Stimulated activated CD8-positive, alpha-beta memory T cell treated with anti-CD3 and anti-CD28 coated beads, Interleukin-7, amount 100 ng/mL, for 24 hours (primary cell): ENCODE measurements at regions not wholly inside any gene's neighbourhood (a gene's known extent, or its start where the extent isn't known, plus 50 kb on each side); places are given as distances from the start of the nearest gene placed in this dataset.
"Not testable (repeated sequence)": the region's sequence is repeated elsewhere in the genome, so short reads cannot be mapped to it uniquely, and the experiment has no call there.

ENCODE experiments used
- DNase-seq: peaks from one replicate; pipeline ENCODE4 v3.0.0-alpha.2; 2020; ENCODE audit warnings: low read depth

DNA sequence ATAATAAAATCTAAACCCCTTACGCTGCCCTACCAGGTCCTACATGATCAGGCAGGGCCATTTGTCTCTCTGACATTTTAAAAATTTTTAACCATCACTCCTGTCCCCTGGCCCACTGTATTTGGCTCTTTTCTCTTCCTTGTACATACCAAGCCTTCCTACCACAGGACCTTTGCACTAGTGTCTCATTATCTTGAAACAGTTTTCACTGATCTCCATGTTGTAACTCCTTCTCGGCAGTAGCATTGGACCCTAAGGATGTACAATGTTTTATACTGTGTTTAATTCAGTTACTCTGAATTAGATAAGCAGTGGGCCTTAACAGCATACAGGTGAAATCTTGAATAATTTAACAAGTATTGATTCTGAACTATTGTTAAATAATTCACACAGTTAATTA, 330.7 kb downstream of the UTRN start:
- DNase-seq, result no peak

GRCh38 chr6:144617191-144617590, 332.1 kb downstream of the UTRN start:
- no peak for DNase-seq

DNA sequence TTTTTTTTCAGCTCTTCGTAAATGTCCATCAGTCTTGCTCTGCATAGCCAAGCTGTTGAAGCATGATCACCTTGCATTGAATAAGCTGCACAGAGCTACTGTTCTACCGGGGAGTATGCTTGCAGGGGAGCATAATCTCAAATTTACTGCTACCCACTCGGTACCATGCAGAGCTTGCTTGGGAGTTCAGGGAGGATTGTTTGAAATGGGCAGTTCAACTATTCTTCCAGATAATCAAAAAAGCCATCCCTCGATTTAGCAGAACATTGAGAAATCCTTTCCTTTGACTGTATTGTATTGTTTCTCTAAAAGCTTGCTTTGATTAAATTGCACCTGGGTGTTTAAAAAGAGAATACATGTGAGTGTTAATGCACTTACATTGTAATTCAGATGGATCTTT, 332.6 kb downstream of the UTRN start:
- no peak for DNase-seq

DNA sequence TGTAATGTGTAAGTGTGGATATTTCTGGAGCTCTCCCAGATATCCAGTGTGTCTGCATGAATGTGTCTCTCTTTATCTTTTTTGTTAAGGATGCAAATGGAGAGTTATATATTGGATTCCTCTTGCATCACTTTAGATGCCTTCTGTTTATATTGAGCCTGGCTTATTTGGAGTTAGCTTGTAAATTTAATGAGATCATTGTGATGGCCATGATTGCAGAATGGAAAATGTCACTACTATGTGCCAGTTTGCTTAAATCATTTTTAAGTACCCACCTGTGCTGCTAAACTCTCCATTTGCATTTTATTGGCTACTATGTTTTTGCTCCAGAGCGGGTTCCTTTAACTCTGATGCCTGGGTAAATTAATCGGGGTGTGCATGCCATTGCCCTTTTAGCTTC, 334.8 kb downstream of the UTRN start:
- DNase-seq, result no peak

- DNase-seq, result no peak
Measured at GRCh38 chr6:144621332-144621731, 336.2 kb downstream of the UTRN start.

DNA sequence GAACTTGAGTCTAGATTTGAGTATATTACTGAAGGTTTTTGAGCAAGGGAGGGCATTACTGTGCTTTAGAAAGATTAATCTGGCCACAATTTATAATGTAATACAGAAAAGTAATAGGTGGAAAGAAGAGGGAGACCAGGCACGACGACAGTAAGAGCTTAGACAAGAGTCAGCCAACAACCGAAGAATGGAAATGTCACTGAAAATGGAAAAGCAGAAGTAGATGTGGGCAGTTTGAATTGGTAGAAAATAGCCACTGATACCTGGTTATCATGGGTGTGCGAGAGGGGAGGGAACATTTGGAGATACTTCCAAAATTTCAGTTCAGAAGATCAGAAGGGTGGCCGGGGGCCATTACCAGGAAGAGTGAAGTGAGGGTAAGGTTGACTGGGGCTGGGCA, 339.1 kb downstream of the UTRN start:
- DNase-seq, result no peak

DNA sequence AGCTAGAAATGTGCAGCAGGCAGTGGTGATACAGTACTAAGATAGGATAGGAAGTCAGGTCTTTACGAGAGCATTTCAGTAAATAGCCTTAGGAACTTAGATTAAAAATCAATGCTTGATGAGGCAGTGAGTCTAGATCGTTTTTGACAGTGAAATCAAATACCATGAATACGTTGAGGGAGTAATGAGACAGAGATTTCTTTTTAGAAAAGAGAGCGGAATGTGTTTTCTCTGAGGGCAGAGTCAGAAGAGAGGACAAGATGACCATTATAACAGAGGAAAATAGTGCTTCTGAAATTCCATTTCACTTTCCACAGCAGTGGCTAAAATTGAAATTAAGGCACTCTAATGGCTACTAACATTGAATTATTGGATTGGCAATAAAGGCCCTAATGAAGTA, 339.6 kb downstream of the UTRN start:
- DNase-seq, result no peak

GRCh38 chr6:144630857-144631256, 345.7 kb downstream of the UTRN start:
- no peak for DNase-seq

- no peak for DNase-seq
Measured at GRCh38 chr6:144632266-144632665, 347.1 kb downstream of the UTRN start.

DNA sequence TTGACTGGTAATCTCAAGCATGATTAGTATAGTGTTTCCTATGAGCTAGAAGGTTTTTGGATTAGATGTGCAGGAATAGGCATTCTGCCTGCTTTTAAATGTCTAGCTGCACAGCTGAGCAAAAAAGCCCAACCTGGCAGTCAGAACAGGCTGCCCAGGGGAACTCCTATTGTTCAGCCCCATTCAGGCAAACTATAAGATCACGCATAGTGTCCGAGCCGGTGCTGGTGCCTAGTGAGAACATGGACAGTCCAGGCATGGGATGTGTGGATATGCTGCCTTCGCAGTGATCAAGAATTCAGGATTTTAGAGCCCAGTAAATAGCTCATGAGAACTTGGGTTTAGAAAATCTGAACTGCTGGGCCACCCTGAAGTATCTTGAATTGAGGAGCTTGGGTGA, 348.8 kb downstream of the UTRN start:
- no peak for DNase-seq

DNA sequence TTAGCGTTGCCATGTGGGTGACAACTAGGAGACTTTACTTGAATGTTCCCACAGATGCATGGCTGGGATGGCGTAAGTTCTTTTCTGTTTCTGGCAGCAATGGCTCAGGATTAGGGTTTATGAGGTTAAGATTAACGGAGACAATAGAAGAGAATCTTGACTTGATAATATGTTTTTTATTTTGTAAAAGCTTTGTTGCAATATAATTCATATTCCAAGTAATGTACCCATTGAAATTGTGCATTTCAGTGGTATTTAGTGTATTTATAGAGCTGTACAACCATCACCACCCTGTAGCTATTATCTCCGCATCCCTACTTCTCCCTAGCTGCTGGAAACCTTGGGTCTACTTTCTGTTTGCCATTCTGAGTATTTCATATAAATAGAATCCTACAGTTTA, 349.2 kb downstream of the UTRN start:
- DNase-seq, result no peak

GRCh38 chr6:144635051-144635450, 349.9 kb downstream of the UTRN start:
- DNase-seq, result no peak

- DNase-seq, result not testable (repeated sequence)
Measured at GRCh38 chr6:144636025-144636424, 350.9 kb downstream of the UTRN start.

- no peak for DNase-seq
Measured at GRCh38 chr6:144637541-144637940, 352.4 kb downstream of the UTRN start.

DNA sequence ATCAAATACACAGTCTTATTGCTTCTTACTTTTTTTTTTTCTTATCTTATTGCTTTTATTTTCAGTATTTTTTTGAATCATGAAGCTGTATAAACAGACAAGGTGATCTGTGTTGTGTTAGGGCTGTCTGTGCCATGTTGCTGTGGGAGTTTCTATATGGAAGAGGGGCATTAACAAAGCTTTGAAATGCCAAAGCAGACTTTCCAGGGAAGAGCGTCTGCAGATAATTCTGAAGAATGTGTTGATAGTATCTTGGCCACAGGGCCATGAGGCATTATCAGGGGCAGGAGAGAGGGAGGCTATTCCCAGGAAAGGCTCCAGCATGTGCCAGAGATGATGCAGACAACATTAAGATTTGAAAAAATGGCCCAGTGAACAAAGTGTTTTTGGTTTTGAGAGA, 354.5 kb downstream of the UTRN start:
- DNase-seq, result no peak

GRCh38 chr6:144641286-144641685, 356.2 kb downstream of the UTRN start:
- DNase-seq, result no peak

DNA sequence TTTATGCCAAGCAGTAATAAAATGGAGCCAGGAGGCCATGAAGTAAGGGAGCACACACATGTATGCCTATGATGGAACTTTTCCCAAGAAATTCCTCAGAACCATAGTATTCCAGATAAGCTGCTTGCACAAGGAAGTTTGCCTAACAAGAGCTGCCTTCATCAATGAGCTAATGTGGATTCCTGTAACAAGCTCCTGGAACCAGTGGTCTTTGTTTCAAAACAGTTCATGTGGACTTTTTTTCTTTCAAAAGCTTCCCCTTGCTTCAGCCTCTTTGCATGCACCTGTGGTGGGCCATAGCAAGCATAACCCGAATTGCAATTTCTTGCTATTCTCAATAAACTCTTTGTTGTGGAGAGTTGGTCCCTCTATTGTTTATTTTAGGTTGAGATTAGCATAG, 359.6 kb downstream of the UTRN start:
- DNase-seq, result no peak

DNA sequence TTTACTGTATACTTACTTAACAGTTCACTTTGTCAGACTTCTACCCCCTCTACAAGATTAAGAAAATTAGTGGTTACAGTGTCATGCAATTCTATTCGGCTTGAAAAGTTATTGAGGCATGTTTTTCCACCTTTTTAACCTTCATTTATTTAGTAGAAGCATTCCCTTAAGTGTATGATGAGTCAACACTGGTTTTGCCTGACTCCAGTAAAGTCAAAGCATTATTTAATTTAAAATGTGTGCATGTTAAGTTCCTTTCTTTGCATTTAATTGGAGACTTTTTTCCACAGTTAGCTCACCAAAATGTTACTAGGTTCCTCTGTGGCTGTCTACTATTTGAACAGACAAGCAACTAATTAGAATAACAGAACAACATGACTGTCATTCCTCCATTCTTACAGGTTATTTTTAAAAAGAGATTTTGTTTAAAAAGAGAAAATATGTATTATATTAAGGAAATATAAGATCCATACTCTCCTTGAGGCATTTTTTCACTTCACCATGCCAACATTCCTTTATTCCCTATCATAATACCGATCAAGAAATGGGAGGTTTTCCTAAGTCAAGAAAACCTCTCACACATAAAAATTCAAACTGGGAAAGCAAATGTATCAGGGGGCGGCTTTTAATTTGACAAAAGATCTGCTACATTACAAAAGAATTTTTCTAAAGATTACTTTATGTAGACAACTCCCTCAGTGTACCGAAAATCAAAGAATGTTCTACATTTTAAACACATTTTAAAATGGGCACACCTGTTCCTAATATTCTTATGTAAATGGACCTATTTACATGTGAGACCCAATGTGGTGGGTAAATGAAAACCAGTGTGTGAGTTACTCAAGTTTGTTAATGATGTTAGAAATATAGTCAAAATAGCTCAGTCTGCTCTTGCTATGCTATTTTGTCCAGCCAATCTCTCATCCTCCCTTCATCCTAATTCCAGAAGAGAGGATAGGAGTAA, 361.2 kb downstream of the UTRN start:
- no peak for DNase-seq

DNA sequence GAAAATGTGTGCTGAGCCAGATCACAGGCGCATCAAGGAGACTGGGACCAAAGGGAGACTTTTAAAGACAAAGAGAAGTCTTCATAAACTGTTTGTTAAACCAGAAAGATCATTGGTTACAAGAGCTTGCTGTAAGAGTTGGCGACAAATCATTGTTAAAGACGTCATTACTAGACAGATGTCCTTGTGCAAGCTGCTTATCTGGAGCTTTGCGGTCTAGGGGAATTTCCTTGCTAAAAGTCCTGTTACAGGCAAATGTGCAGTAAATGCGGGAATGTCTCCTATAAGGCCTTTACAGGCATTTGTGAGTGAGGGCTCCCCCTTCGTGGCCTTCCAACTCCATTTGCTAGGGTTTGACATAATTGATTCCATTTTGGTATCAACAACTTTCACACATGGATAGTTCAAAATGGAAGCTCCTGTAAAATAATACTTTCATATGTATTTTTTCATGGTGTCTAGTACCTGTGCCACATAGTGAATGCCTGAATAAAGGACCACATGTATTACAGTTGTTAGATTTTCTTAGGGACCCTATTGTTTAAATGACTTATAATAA, 362.4 kb downstream of the UTRN start:
- no peak for DNase-seq

- DNase-seq, result no peak
Measured at GRCh38 chr6:144647971-144648651, 363.0 kb downstream of the UTRN start.

- DNase-seq, result no peak
Measured at GRCh38 chr6:144649085-144649484, 363.9 kb downstream of the UTRN start.

DNA sequence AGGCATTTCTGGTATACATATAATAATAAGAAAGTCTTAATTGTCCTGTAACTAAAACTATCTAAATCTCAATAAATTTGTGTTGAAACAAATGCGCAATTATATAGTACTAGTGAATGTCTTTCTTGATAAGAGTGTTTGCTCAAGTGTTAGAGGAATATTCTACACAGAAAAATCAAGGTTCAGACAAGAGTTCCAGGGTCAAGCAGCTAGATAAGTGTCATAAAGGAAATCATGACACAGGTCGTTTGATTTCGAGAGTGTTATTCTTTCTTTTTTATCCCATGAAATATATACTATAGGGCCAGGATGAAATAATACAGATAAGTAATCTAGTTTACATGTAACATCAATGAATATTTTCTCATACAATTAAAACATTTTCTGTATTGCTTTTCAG, 366.1 kb downstream of the UTRN start:
- DNase-seq, result no peak

DNA sequence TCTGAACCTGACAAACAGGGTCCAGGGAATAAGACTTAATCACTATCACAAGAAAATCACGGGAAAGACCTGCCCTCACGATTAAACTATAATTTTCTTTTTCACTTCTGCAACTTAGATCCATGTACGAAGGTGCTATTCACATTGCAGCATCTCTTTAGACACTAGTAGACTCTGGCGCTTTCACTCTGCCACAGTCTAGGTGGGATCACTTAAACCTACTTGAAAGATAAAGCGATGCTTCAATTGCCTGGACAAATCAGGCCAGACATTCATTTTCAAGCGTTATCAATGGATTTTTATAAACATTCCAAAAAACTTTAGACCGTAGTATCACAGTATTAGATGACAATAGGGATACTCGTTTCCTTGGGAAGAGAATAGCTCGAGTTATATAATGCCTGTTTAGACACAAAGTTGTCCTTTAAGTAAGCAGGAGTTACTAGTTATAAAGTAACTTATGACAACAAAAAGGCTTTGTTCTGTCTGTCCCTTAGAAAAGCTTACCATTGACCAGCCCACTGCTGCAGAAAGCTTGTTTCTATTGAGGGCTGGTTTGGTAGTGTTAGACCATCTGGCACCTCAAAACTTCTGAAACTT, 367.3 kb downstream of the UTRN start:
- no peak for DNase-seq
